Epithelial cell of esophagus (primary cell): ENCODE measurements at regions not wholly inside any gene's neighbourhood (a gene's known extent, or its start where the extent isn't known, plus 50 kb on each side); places are given as distances from the start of the nearest gene placed in this dataset.
"Not testable (repeated sequence)": the region's sequence is repeated elsewhere in the genome, so short reads cannot be mapped to it uniquely, and the experiment has no call there.

Source experiments
- DNase-seq: peaks from one replicate; pipeline ENCODE4 v3.0.0; 2010; ENCODE audit warnings: low read depth
- H3K4me3 ChIP-seq: 2 replicates; pipeline ENCODE4 v1.5.1; 2011; ENCODE audit warnings: mild to moderate bottlenecking, low read length, control low read depth
- CTCF ChIP-seq: IDR thresholded peaks from 2 replicates; pipeline ENCODE4 v1.5.1; 2011; ENCODE audit warnings: low read depth, mild to moderate bottlenecking, low read length, control low read depth, inconsistent platforms; ENCODE audit not compliant: insufficient read depth; ENCODE audit errors: missing control alignments

DNA sequence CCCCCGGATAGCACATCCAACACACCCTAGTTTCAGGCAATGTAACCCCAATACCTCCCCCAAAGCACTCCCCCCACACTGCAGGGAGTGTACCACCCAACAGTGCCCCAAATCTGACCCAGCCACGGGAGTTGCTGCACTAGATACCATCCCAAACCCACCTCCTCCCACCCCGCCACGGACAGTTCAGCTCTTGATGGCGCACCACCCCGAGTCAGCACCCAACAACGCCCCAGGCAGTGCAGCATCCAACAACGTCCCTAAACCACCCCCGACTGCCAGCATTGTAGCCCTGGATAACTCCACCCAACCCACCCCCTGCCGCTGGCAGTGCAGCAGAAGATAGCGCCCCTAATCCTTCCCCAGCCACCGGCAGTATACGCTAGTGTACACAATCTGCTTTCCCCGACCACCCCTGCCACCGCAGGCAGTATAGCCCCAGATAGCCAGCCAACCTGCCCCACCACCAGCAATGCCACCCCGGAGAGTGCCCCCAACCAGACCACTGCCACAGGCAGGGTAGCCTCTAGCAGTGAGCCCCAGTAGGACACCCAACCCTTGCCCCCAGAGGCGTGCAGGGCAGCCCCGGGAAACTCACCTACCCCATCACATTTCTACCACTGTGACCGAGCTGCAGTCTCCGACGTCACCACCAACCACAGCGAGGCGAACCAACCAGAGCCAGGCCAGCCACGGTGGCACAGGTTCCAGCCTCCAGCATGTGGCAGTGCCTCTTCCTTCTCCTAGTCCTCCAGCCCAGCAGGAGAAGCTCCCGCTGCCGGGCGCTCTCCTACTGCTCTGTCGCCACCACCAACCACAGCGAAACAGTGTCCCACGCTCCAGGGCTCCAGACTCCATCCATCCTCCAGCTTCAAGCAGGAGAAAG, 178.1 kb downstream of the POTEB3 start:
- no peak for TF ChIP-seq CTCF
- no peak overlapping the region for H3K4me3 ChIP-seq
- DNase-seq = no peak

DNA sequence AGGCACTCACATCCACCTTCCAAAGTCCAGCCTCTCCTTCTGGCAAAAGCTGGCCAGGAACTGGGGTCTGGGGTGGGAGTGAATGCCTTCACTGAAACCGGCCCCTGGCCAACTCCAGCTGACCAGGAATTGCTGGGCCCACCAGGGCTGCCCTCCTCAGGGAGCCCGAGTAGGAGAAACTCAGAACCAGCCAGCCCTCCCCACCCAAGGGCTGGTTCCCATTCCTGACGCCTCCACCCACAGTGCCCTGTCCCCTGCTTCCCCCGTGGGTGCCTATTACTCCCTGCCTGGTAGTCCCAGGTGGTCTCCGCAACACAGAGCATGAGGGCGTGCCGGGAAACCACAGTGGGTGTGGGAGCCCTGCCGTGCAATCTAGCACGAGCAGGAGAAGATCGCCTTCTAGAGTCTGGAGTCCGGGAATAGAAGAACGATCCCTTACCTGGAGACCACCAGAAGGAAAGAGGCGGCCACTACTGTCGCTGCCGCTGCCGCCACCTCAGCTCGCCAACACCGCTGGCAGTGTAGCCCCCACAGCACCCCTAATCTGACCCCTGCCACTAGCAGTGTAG, 178.8 kb downstream of the POTEB3 start:
- no peak for DNase-seq
- TF ChIP-seq CTCF = no peak

GRCh38 chr15:21260966-21261395, 179.3 kb downstream of the POTEB3 start:
- TF ChIP-seq CTCF = no peak
- DNase-seq = no peak
- H3K4me3 ChIP-seq = no peak overlapping the region

More for the DNA sequence above, 178.8 kb downstream of the POTEB3 start:
- H3K4me3 ChIP-seq = no peak overlapping the region

- H3K4me3 ChIP-seq, DNase-seq: not testable (repeated sequence)
Observed at GRCh38 chr15:21258635-21259034, 181.7 kb downstream of the POTEB3 start.

DNA sequence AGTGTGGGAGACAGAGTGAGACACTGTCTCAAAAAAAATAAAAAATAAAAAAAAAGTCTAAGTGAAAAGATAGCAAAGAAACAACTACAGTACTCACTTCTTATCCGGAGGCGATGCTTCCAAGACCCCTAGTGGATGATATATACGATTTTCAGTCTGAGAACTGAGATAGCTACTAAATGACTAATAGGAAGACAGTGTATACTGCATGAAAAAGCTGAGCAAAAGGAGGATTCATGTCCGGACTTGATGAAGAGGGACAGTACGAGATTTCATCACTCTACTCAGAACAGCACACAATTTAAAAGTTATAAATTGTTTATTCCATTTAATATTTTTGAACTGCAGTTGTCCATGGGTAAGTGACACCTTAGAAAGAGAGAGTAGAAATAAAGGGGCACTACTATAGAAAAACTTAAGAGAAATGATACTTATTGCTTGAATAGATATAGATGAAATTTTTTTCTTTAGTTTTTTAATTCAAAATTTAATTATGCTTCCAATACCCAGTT, 190.7 kb downstream of the POTEB3 start:
- H3K4me3 ChIP-seq = not testable (repeated sequence)
- peak; percentile 60 for DNase-seq
